ENCODE measurements at regions not wholly inside any gene's neighbourhood (a gene's known extent, or its start where the extent isn't known, plus 50 kb on each side); places are given as distances from the start of the nearest gene placed in this dataset.
"Not testable (repeated sequence)": the region's sequence is repeated elsewhere in the genome, so short reads cannot be mapped to it uniquely, and the experiment has no call there.

GRCh38 chr15:62847900-62848489 is 194.6 kb upstream of the TPM1 start:
- peak; percentile 67 for DNase-seq

DNA sequence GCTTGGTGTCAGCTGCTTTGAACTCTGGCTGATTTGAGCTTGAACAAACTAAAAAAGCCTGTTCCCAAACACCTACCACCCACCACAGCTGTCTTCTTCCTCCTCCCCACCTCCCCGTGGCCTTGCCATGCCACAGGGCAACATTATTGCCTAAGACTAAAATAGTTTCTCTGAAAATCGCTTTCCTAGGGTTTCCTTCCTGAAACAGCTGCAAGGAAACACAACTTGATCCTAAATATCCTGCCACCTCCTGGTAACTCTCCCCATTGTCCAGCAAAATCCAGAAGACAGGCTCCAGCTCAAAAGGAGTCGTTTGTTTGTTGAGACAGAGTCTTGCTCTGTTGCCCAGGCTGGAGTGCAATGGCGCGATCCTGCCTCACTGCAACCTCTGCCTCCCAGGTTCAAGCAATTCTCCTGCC is 193.9 kb upstream of the TPM1 start:
- no peak for DNase-seq

DNA sequence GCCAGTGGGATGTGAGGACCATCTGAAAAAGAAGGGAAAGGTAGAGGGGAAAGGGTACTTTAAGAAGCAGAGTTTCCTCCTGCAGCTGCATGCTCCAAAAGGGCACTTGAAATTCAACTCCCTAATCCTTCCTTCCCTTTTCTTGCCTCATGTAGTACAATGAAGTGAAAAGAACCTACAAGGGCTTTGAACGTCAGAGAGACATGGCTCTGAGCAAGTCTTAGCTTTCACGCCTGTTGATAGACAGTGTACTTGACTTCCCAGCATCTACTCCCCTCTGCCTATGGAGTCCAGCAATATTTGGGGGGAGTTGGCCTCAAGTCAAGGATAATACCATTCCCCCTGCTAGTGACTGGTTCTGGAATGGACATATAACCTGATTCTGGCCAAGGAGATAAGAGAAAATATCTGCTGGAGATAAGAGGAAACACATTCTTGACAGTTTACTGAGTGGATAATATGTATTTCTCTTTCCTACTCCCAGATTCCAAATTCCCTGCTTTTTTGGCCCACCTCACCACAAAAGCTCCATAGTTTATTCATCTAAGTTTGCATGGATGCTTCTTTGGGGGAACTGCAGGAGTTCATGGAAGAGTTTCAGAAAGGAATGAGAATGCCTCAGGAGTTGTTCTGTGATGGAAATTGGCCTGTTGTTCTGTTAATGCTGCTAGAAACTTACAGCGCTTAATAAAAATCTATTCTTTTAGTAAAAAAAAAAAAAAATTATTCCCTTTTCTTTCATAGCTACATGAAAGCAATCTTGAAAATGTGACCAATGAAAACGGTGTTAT is 193.0 kb upstream of the TPM1 start:
- DNase-seq = peak; percentile 6

- no peak for DNase-seq
Measured at GRCh38 chr15:62850318-62850717, 192.2 kb upstream of the TPM1 start.

- DNase-seq = no peak
Measured at GRCh38 chr15:62850791-62851291, 191.7 kb upstream of the TPM1 start.

- DNase-seq = no peak
Measured at GRCh38 chr15:62853114-62853840, 189.3 kb upstream of the TPM1 start.

- no peak for DNase-seq
Measured at GRCh38 chr15:62853841-62854225, 188.7 kb upstream of the TPM1 start.

GRCh38 chr15:62854420-62855084 is 188.0 kb upstream of the TPM1 start:
- DNase-seq = no peak

DNA sequence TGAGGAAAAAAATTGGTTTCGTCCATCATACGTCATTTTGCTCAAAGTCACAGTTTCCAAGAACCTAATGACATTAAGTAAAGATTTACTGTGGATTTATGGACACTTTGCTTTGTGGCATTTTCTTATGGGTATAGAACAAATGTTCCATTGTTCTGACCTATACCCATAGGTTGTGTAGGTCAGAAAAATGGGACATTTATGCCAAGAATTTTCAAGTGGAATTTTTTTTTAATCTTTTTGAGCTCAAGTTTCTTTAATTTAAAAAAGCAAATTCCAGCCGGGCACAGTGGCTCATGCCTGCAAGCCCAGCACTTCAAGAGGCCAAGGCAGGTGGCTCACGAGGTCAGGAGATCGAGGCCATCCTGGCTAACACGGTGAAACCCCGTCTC is 187.5 kb upstream of the TPM1 start:
- no peak for DNase-seq

GRCh38 chr15:62856466-62857246 is 185.9 kb upstream of the TPM1 start:
- no peak for DNase-seq

DNA sequence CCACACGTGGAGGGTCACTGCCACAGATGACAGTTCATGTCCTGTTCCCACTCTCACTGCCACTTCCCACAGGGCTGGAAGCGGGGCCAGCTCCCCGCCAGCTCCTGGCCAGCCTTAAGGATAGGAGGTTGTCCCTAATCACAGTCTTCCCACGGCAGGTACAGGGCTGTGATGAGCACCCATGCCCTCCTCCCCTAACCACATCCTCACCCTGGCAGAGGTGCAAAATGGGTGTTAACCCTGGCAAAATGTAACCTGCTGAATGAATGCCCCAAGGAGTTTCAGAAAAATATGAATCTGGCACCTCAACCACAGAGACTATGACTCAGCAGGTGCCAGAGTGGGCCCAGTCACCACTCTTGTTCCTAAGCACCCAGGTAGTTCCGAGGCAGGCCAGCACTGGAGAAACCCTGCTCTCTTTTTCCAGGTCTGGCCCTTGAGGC is 185.1 kb upstream of the TPM1 start:
- no peak for DNase-seq

DNA sequence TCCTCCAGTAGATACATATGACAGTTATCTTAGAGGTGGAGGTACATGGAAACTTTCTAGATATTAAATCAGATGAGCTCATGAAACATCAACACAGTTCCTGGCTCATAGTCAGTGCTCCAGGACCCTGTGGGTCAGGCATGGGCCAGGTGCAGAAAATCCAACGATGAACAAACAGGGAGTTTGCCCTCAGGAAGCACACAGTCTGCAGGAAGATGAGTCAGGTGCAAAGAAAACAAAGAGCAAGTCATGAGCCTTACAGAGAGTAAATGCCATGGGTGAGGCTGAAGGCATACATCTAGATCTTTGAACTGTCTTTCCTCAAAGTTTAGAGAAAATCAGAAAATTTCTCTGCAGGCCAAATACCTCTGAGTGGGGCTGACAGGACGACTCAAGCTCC is 184.2 kb upstream of the TPM1 start:
- no peak for DNase-seq

- no peak for DNase-seq
Measured at GRCh38 chr15:62862717-62863116, 179.8 kb upstream of the TPM1 start.

DNA sequence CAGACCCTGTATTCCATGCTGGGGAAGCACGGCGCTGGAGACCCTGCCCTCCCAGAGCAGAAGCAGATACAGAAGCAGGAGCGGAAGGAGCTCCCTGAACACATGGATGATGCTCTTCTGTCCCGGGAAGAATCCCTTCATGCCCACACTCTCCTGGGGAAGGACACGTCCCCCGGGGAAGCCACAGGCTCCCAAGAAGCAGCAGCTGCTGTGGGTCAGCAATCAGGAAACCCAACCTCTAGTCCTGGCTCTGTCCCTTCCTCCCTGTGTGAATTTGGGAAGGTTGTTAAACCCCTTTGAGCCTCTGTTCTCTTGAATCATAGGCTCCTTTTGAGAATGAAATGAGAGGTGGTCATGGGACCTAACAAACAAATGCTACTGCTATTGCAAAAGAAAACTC is 176.2 kb upstream of the TPM1 start:
- no peak for DNase-seq

DNA sequence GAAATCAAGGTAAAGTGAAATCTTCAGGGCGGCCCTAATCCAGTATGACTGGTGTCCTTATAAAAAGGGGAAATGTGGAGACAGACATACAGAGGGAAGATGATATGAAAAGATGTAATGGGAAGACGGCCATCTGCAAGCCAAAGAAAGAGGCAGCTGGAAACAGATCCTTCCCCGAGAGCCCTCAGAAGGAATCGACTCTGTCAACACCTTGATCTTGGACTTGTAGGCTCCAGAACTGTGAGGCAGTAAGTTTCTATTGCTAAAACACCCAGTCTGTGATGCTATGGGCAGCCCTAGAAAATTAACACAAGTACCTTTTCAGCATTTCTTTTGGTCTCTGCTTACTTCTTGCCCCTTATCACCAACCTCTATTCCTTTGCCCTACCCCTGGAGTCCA is 174.7 kb upstream of the TPM1 start:
- no peak for DNase-seq

- DNase-seq = no peak
Measured at GRCh38 chr15:62868507-62868906, 174.0 kb upstream of the TPM1 start.

DNA sequence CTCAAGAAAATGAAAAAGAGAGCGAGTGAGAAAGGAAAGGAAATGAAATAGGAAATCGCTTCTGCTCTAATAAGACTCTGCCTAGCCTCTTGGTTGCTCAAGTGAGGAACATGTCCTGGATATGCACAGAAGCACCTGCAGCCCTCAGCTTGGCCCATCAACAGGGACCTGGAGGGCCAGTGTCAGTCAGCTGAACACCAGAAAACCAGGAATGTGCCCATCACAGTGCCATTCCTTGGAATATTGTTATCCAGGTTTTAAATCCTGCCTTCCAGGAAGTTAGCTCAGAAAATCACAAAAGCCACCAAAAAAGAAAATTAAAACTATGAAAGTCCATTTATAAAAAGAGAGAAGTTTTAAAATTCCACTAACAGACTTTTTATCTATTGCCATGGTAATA is 173.4 kb upstream of the TPM1 start:
- DNase-seq = no peak

DNA sequence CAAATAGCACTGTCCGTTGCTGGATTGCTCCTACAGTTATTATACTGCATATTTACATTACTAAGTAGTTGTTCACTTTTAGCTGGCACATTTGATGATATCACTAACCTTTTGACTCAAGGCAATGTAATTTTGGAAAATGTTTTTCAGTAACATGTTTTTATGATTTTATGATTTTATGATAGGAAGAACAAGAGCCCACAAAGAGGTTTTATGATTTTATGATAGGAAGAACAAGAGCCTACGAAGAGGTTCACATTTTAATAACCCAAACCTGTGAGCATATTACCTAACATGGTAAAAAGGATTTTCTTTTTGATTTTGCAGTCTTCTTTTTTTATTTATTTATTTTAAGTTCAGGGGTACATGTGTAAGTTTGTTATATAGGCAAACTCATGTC is 172.3 kb upstream of the TPM1 start:
- no peak for DNase-seq

DNA sequence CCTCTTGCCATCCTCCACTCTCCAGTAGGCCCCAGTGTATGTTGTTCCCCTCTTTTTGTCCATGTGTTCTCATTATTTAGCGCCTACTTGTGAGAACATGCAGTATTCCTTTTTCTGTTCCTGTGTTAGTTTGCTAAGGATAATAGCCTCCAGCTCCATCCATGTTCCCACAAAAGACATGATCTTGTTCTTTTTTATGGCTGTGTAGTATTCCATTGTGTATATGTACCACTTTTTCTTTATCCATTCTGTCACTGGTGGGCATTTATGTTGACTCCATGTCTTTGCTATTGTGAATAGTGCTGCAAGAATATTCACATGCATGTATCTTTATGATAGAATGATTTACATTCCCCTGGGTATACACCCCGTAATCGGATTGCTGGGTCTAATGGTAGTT is 171.8 kb upstream of the TPM1 start:
- not testable (repeated sequence) for DNase-seq

- no peak for DNase-seq
Measured at GRCh38 chr15:62873203-62873602, 169.3 kb upstream of the TPM1 start.

DNA sequence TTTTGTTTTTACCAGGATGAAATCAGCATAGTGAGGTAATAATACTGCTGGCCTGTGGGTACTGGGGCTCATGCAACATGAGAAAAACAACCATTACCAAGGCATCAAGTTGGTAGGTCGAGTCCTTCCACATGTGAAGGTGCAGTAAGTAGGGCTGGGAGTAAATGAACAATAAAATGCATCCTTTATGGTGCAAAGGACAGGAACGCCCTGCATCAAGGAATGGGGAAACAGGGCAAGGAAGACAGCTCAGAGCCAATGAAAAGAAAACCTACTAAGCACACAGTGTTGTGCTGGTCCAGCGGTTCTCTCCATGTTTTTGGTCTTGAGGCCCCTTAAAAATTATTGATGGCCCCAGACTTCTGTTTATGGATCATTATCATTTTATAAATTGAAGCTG is 168.5 kb upstream of the TPM1 start:
- no peak for DNase-seq

- DNase-seq = no peak
Measured at GRCh38 chr15:62874959-62875625, 167.5 kb upstream of the TPM1 start.

Measured in OCI-M1 (cell line).